Neural cell (in vitro differentiated cells): ENCODE measurements at regions not wholly inside any gene's neighbourhood (a gene's known extent, or its start where the extent isn't known, plus 50 kb on each side); places are given as distances from the start of the nearest gene placed in this dataset.

ENCODE experiments used
- H2AFZ ChIP-seq: fragments of 200-600, 300-800 bp; sonication (generic), shearing (Covaris generic); 2 replicates; pipeline ENCODE4 v1.6.0; 2014; ENCODE audit warnings: low read depth, mild to moderate bottlenecking, antibody characterized with exemption, low read length, moderate library complexity
- H3F3A ChIP-seq: fragments of 200-600 bp; shearing (Covaris generic); 2 replicates; pipeline ENCODE4 v1.6.1; 2016; ENCODE audit warnings: mild to moderate bottlenecking, moderate library complexity, mixed read lengths, antibody characterized with exemption, low read length; ENCODE audit not compliant: insufficient read depth, poor library complexity, severe bottlenecking
- H3K27ac ChIP-seq: fragments of 200-600, 300-800 bp; sonication (generic), shearing (Covaris generic); 2 replicates; pipeline ENCODE4 v1.5.1; 2014; ENCODE audit warnings: mild to moderate bottlenecking, low read length, moderate library complexity
- H3K27me3 ChIP-seq: fragments of 300-800, 200-600 bp; sonication (generic), shearing (Covaris generic); 2 replicates; pipeline ENCODE4 v1.6.0; 2014; ENCODE audit warnings: mild to moderate bottlenecking, low read depth, low read length, moderate library complexity; ENCODE audit not compliant: insufficient read depth
- H3K36me3 ChIP-seq: fragments of 300-800, 200-600 bp; sonication (generic), shearing (Covaris generic); 2 replicates; pipeline ENCODE4 v1.5.1; 2014; ENCODE audit warnings: mild to moderate bottlenecking, antibody characterized with exemption, low read length, moderate library complexity; ENCODE audit not compliant: insufficient read depth
- H3K4me2 ChIP-seq: fragments of 300-800, 200-600 bp; sonication (generic), shearing (Covaris generic); 2 replicates; pipeline ENCODE4 v1.6.0; 2014; ENCODE audit warnings: mild to moderate bottlenecking, low read length
- H3K4me3 ChIP-seq: fragments of 300-800, 200-600 bp; sonication (generic), shearing (Covaris generic); 2 replicates; pipeline ENCODE4 v1.5.1; 2014; ENCODE audit warnings: mild to moderate bottlenecking, low read length, moderate library complexity
- H3K79me2 ChIP-seq: fragments of 200-600 bp; shearing (Covaris generic); replicated peaks from 2 replicates; pipeline ENCODE4 v1.6.0; 2014; ENCODE audit warnings: mild to moderate bottlenecking, low read length, moderate library complexity; ENCODE audit not compliant: insufficient read depth
- H3K9ac ChIP-seq: fragments of 300-800, 200-600 bp; sonication (generic), shearing (Covaris generic); 2 replicates; pipeline ENCODE4 v1.6.1; 2016; ENCODE audit warnings: mild to moderate bottlenecking, low read length, mixed read lengths
- H3K9me2 ChIP-seq: fragments of 200-600 bp; shearing (Covaris generic); 2 replicates; pipeline ENCODE4 v1.6.1; 2016; ENCODE audit warnings: mild to moderate bottlenecking, low read length, mixed read lengths; ENCODE audit not compliant: insufficient read depth
- H3K9me3 ChIP-seq: fragments of 200-600, 300-800 bp; sonication (generic), shearing (Covaris generic); 2 replicates; pipeline ENCODE4 v1.6.1; 2016; ENCODE audit warnings: mild to moderate bottlenecking, mixed run types, low read length, moderate library complexity, mixed read lengths
- H4K20me1 ChIP-seq: fragments of 200-600 bp; shearing (Covaris generic); 2 replicates; pipeline ENCODE4 v1.6.1; 2016; ENCODE audit warnings: mild to moderate bottlenecking, mixed run types; ENCODE audit not compliant: insufficient read depth
- CTCF ChIP-seq: fragments of 450-650 bp; IDR thresholded peaks from 2 replicates; pipeline ENCODE4 v1.5.1; 2014; ENCODE audit warnings: antibody characterized with exemption, mild to moderate bottlenecking, moderate library complexity; ENCODE audit not compliant: poor library complexity, severe bottlenecking
- EP300 ChIP-seq: fragments of 450-650 bp; conservative IDR thresholded peaks from 2 replicates; pipeline ENCODE4 v1.6.1; 2014; ENCODE audit warnings: antibody characterized with exemption, mild to moderate bottlenecking, moderate library complexity; ENCODE audit not compliant: poor library complexity, severe bottlenecking
- EZH2 ChIP-seq: fragments of 200-600, 300-800 bp; shearing (Covaris generic), sonication (generic); IDR thresholded peaks from 2 replicates; pipeline ENCODE4 v1.6.1; 2014; ENCODE audit warnings: antibody characterized with exemption, low read length, borderline replicate concordance, mild to moderate bottlenecking; ENCODE audit not compliant: insufficient read depth, poor library complexity, severe bottlenecking
- MXI1 ChIP-seq: fragments of 450-650 bp; conservative IDR thresholded peaks from 2 replicates; pipeline ENCODE4 v1.6.1; 2014; ENCODE audit warnings: antibody characterized with exemption, mild to moderate bottlenecking; ENCODE audit not compliant: poor library complexity, severe bottlenecking
- POLR2AphosphoS5 ChIP-seq: IDR thresholded peaks from 2 replicates; pipeline ENCODE4 v1.6.1; 2012
- RAD21 ChIP-seq: fragments of 450-650 bp; conservative IDR thresholded peaks from 2 replicates; pipeline ENCODE4 v1.6.1; 2014; ENCODE audit warnings: antibody characterized with exemption, mild to moderate bottlenecking, moderate library complexity
- REST ChIP-seq: IDR thresholded peaks from 2 replicates; pipeline ENCODE4 v1.6.1; 2012; ENCODE audit warnings: borderline replicate concordance
- SMC3 ChIP-seq: fragments of 450-650 bp; conservative IDR thresholded peaks from 2 replicates; pipeline ENCODE4 v1.6.1; 2014; ENCODE audit warnings: antibody characterized with exemption, mild to moderate bottlenecking, moderate library complexity; ENCODE audit not compliant: poor library complexity
- TAF1 ChIP-seq: IDR thresholded peaks from 2 replicates; pipeline ENCODE4 v1.6.1; 2012; ENCODE audit warnings: low read depth

GRCh38 chr13:103222683-103223082 is 156.5 kb upstream of the SLC10A2 start:
- Histone ChIP-seq H3K9me2 (no peaks in the 10 kb centered on the region), H3F3A (no peaks in the 10 kb centered on the region), H3K9ac (no peak overlapping the region), H3K27me3 (no peaks in the 10 kb centered on the region), H2AFZ (no peak overlapping the region), H4K20me1 (no peaks in the 10 kb centered on the region), H3K4me3 (no peak overlapping the region), H3K4me2 (no peak overlapping the region), H3K27ac (no peak overlapping the region), H3K36me3 (no peaks in the 10 kb centered on the region), H3K9me3 (no peaks in the 10 kb centered on the region), H3K79me2 (no peaks in the 10 kb centered on the region)
- no peak for TF ChIP-seq REST
- no peak for TF ChIP-seq CTCF
- TF ChIP-seq EZH2: no peak
- TF ChIP-seq RAD21: no peak
- TF ChIP-seq SMC3: no peak
- no peak for TF ChIP-seq EP300
- TF ChIP-seq TAF1: no peak
- TF ChIP-seq MXI1: no peak
- no peak for TF ChIP-seq POLR2AphosphoS5

- H3K9me2 ChIP-seq: no peaks in the 10 kb centered on the region
- no peak overlapping the region for H3K4me2 ChIP-seq
- H2AFZ ChIP-seq: no peak overlapping the region
- H3K9me3 ChIP-seq: no peaks in the 10 kb centered on the region
- no peak overlapping the region for H3K27ac ChIP-seq
- H3K36me3 ChIP-seq: no peaks in the 10 kb centered on the region
- no peaks in the 10 kb centered on the region for H3K79me2 ChIP-seq
- no peak overlapping the region for H3K4me3 ChIP-seq
- H4K20me1 ChIP-seq: no peaks in the 10 kb centered on the region
- H3F3A ChIP-seq: no peaks in the 10 kb centered on the region
- no peak for TF ChIP-seq MXI1
- TF ChIP-seq RAD21: no peak
- TF ChIP-seq POLR2AphosphoS5: no peak
- no peak for TF ChIP-seq EP300
- TF ChIP-seq EZH2: no peak
- no peak for TF ChIP-seq TAF1
- TF ChIP-seq SMC3: no peak
- no peak for TF ChIP-seq REST
- no peak for TF ChIP-seq CTCF
- H3K27me3 ChIP-seq: no peaks in the 10 kb centered on the region
- H3K9ac ChIP-seq: no peak overlapping the region
Observed at GRCh38 chr13:103218253-103218652, 152.0 kb upstream of the SLC10A2 start.
